HG02973 (cell line): ENCODE measurements at regions not wholly inside any gene's neighbourhood (a gene's known extent, or its start where the extent isn't known, plus 50 kb on each side); places are given as distances from the start of the nearest gene placed in this dataset.

Experiments
- ATAC-seq: cut with Tn5 transposase; IDR thresholded peaks from one replicate; pipeline ENCODE4 v1.9.1; 2021; ENCODE audit warnings: moderate library complexity; ENCODE audit not compliant: unreplicated experiment

DNA sequence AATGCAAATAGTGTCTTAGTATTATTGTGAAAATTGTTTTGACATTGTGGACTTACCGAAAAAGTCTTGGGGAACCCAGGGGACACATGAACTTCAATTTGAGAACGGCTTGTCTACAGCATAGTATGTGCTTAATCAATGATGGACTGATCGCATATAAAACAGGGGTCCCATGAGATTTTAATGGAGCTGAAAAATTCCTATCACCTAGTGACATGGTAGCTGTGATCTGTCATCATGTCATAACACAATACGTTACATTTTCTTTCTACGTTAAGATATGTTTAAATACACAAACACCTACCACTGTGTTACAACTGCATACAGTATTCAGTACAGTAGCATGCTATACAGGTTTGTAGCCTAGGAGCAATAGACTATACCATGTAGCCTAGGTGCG lies 153.3 kb upstream of the FOXD3 start:
- no peak for ATAC-seq

DNA sequence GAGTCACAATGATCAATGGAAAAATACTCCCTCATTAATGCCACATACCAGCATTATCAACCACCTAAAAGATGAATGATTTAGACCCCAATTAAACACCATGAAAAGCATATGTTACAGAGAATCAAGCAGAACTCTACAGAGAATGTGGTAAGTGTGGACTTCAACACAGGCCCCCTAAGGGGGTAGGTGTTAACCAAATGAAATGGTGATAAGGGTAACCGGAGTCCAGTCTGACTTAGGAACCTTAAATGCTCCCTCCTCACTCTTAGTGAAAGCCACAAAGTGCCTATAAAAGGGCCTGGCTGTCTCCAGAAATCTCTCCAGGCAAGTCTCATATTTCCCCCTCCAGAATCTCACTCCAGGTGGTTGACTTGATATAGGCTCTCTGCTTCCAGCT lies 149.2 kb upstream of the FOXD3 start:
- no peak for ATAC-seq

DNA sequence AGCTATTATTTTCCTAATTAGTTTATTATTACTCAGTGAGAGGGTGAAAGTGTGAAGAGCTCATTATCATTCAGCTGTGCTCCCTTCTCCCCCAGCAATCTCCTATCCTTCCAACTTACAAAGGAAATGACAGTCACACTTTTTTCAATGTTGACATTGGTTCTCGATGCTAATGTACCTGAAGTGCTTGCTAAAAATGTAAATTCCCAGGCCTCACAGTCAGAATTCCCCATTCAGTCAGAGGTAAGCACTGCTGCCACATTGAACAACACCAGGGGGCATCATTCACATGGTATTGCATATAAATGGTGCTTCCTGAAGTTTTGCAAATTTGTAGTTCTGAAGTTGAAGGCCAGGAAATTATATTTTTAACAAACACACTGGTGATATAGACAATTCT lies 132.7 kb upstream of the FOXD3 start:
- no peak for ATAC-seq

DNA sequence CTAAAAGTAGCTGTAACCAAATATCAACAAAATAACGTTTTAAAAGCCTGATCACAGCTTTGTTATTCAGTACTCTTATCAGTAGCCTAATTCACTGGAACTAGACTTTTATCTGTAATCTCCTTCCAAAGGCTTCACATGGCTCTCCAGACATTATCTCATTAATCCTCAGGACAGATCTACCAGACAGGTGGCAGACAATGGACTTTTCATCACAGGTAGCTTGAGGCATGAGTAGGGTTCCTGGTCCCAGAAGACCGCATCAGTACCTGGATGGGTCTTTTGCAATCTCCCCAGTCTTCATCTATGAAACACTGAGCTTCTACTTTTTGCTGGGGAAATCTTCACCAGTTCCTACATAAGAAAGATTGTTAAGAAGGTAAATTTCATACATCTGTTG lies 132.2 kb upstream of the FOXD3 start:
- ATAC-seq = no peak

DNA sequence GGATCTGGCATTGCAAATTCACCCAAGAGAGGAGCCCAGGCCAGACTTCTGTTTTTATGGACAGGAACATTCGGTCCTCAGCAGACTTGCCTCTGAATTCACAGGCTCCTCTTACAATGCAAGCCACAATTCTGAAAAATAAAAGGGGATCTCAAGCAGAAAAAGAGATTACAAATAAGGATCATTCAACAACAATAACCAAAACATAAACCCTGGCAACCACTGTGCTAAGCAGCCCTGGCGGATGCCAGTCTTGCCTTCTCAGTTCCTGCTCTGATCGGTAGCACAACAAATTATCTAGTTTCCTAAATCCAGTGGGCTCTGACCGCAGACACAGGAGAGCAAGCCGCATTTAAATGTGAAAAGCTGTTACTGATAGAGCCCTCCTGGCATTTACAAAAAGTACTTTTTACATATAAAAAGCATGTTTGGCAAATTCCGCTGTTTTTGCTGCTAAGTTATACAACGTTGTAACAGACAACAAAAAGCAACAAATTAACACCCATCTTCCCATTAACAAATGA lies 123.4 kb upstream of the FOXD3 start:
- no peak for ATAC-seq

DNA sequence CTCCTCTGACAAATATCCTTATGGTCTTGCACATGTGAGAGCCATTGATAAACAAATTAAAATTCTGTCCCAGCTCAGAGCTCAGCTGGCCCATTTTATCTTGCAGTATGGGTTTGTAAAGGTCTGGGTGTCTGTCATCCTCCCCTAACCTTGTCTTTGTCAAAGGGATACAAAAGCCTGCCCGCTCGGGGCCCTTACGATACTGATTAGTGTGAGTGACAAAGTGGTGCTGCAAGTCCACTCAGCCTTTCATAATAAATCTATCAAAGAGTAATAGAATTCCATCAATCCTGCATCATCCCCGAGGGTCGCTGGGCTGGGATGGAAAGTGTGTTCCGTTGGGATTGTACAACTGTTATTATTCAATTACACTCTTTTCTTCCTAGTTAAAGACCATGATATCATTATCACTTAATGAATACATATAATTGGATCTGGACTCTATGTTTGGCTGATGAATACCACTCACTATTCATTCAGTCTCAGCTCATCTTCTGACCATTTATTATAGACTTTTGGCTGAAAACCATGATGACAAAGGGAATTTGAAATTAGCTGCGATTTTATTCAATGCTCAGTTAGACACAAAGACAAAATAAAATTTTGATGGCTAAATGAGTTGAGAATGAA lies 122.5 kb upstream of the FOXD3 start:
- ATAC-seq = no peak

DNA sequence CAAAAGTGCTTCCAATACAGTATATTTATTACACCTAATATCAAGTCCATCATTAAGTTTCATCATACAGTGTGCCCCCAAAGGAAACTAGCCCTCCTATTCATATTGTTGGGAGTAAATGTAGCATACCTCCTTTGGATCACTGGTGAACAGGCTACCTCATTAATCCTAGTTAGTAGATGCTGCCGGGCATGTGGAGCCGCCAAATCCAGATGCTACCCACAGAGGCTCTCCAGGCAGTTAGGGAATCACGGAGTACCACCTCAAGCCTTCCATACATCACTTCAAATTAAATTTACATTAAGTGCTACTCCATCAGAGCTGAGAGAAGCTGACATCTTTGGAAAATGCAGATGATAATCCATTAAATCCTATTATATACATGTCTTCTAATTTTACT lies 121.7 kb upstream of the FOXD3 start:
- no peak for ATAC-seq

DNA sequence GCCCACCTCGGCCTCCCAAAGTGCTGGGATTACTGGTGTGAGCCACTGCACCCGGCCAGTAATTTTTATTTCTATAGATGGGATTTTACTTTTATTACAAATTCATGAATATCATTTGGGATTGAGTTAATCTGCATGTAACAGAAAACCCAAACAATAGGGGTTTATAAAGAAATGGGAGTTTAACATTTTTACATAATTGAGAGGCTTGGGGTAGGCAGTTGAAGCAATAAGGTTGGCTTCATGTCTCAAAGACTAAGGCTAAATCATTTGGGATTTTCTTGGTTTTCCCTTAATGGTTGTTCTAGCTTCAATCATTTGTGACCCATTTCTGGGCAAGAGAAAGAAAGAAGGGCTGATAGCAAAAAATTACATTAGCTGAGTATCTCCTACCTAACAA lies 118.7 kb upstream of the FOXD3 start:
- no peak for ATAC-seq

DNA sequence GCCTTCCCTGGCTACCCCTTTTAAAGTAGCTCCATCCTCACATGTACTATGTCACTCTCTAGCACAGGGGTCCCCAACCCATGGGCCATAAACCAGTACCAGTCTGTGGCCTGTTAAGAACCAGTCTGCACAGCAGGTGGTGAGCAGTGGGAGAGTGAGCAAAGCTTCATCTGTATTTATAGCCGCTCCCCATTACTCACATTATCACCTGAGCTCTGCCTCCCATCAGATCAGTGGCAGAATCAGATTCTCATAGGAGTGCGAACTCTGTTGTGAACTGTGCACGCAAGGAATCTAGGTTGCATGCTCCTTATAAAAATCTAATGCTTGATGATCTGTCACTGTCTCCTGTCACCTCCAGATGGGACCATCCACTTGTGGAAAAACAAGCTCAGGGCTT lies 116.6 kb upstream of the FOXD3 start:
- ATAC-seq = no peak

DNA sequence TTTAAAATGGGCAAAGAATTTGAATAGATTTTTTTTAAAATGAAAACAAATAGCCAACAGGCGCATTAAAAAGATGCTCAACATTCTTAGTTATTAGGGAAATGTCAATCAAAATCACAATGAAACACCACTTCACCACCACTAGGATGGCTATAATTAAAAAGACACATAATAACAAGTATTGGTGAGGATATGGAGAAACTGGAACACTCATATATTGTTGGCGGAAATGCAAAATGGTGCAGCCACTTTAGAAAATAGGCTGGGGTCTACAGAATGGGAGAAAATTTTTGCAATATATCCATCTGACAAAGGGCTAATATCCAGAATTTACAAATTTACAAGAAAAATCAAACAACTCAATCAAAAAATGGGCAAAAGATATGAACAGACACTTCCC lies 107.8 kb upstream of the FOXD3 start:
- no peak for ATAC-seq

DNA sequence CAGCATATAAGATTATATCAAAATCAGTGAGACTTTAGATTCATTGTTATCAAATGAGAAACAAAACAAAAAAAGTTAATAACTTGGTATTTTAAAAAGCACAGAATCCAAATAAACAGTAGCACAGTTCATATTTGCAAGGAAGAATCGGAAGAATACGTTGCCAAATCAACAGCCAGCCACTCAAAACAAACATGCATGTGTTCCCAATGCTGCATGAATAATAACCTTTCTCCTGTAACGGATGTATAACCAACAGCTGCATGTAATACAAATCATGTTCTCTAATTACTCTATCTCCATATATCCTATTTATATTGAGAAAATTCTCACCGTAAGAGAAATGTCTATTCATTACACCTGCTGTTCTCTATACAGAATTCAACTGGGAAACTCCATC lies 98.9 kb upstream of the FOXD3 start:
- ATAC-seq = no peak

DNA sequence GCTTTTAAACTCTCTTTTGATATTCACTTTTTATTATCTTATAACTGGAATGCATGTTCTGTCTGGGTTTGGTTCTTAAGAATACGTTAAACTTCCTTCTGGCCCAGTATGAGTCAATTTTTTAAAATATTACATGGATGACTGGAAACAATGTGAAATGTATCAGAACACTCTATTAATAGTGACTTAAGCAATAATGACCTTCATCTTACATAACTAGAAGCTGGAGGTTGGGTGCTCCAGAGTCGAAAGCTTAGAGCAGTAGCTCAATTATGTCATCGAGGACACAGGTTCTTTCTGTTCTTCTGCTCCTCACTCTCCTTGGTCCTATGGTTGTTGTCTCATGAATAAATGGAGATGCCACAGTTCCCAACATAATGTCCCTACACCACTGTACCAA lies 91.6 kb upstream of the FOXD3 start:
- no peak for ATAC-seq

DNA sequence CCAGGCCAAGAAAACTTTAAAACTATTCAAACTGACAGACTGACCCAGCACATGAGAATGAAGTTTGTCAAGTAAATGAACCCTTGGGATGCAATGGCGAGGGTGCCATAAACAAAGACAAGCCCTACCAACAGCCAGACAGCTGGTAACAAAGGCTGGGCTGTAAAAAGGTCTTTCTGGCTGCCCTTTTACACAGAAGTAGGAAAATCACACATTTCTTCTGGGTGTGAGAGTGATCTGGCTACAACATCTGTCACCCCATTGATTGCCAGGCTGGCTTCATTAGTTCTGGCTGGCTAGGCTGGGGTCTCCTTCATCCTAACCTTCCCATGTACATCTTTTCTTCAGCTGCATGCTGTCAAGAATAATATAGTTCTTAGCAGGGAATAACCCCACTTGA lies 83.6 kb upstream of the FOXD3 start:
- no peak for ATAC-seq

DNA sequence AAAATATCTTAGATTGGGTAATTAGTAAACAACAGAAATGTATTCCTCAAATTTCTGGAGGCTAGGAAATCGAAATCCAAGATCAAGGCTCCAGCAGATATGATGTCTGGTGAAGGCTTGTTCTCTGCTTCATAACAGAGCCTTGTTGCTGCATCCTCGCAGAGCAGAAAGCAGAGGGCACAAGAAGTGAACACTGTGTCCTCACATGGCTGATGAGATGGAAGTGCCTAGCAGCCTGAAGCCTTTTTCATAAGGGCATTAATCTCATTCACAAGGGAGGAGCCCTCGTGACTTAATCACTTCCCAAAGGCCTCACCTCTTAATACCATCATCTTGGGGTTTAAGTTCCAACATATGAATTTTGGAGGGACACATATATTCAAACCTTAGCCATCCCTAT lies 77.2 kb upstream of the FOXD3 start:
- no peak for ATAC-seq

DNA sequence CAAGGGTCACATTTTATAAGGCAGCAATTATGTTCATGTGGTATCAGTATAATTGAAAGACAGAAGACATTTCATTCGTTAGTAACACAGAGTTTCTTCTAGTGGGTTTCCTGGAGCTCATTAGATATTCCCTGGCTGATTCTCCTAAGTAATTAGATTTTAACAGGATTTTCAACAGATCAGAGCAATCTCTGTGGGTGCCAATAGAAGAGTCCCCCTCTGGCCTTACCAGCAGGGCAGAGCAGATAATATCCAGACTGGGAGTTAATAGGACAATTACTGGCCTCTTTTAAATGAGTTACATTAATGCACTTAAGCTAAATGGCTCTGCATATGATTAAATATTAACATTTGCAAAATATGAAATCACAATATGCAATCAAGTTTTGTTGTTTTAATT lies 74.2 kb upstream of the FOXD3 start:
- no peak for ATAC-seq

DNA sequence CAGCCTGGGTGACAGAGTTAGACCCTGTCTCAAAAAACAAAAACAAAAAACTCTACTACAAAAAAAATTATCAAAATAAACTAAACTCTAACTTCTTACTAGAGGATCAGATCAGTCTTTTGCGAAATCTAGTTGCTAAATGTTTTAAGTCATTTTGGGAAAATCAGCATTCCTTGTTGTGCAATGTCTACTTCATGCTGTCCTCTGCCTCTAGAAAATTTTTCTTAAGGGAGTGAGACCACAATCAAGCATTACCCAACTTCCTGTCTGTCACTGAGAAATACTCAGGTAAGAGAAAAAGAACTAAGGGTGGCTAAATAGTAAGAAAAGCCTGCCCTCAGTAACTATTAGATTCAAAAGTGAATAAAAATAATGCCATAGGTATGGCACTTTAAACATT lies 67.2 kb upstream of the FOXD3 start:
- ATAC-seq = no peak

DNA sequence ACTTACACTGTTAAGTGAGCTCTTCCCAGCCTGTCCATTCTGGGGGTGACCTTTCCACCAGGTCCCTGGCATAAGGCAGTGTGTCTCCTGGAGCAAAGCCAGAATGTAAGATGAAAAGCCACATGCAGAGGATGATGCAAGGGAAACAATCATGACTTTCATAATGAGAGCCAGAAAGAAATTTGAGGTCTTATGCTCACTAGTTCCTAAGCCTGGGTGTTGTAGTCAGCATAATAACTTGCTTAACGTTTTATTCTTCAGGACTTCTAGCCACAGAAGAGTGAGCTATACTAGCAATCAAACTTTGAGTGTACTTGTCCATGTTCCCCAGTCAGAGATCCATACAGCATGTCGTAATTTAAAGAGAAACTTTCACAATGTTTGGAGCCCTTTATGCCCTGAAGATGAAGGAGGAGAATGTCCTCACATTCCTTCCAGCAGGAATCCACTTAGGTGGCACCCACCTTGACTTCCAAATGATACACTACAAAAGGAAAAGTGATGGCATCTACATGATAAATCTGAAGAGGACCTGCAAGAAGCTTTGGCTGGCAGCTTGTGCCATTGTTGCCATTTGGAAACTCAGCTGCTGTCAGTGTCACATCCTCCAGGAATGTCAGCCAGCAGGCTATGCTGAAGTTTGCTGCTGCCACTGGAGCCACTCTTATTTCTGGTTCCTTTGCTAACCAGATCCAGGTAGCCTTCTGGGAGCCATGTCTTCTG lies 60.5 kb upstream of the FOXD3 start:
- no peak for ATAC-seq

DNA sequence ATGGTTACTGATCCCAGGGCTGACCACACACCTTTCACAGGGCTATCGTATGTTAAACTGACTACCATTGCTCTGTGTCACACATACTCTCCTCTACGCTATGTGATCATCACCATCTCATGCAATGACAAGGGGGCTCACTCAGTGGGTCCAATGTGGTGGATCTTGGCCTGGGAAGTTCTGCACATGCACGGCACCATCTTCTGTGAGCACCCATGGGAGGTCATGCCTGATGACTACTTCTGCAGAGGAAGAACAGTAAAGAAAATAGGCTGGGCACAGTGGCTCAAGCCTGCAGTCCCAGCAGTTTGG lies 60.0 kb upstream of the FOXD3 start:
- ATAC-seq = no peak

DNA sequence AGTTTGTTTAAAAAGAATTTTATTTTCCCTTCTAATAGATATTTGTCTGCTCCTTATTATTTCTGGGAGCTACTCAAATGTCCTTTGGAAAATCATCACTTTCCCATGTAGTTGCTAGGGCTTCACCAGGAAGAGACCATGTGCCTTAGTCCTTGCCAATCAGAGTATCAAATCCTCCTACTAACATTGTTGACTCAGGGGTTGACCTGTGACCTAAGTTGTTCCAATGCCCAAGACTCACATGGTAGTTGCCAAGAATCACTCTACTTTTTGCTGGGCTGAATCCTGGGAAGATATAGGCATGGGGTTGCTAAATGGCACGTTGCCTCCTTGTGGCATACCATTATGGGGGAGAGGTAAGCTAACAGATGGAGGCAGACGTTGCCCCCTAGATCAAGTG lies 58.2 kb upstream of the FOXD3 start:
- ATAC-seq = no peak

DNA sequence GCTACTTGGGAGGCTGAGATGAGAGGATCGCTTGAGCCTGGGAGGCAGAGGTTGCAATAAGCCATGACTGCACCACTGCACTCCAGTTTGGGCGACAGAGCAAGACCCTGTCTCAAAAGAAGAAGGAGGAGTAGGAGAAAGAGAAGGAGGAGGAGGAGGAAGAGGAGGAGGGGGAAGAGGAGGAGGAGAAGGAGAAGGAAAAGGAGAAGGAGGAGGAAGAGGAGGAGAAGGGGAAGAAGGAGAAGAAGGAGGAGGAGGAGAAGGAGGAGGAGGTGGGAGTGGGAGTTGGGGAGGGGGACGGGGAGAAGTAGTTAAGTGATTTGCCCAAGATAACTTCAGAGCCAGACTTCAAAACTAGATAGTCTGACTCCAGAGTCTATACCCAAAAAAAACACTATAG lies 55.5 kb upstream of the FOXD3 start:
- ATAC-seq = no peak

DNA sequence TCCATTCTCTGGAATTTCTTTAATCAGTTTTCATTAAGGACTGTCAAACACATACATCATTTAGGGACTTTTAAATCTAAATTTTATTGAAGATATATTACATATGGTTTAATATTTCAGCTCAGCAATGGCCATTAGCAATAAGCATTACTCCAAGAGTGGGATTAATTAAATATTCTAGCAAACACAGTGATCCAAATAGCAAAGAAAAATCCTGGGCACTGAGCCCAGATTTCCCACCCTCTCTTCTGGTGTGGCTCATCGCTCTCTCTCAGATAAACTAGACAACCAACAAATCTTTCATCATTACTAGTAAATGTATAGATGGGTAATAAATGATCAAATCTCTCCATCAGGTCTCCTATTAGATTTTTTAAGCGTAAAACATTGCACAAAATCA lies 53.5 kb upstream of the FOXD3 start:
- ATAC-seq = no peak

DNA sequence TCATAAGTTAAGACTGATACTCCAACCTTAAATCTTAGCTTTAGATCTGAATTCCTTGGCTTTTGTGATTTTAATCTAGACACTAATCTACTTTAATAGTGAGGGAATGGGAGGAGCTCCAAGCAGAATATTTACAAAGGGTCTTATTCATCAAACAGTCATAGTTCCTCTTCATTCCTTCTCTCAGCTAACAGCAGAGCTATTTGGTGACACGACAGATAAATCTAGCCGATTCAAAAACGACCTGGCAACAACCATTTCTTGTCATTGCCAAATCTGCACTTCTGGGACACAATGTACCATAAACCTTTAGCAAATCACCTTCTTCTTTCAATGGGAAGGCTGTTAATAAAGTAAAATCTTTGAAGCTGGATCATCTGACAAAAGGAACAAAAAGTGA lies 52.8 kb upstream of the FOXD3 start:
- no peak for ATAC-seq
